ENCODE measurements at regions not wholly inside any gene's neighbourhood (a gene's known extent, or its start where the extent isn't known, plus 50 kb on each side); places are given as distances from the start of the nearest gene placed in this dataset.

GRCh38 chr13:111033172-111034130, 81.7 kb upstream of the ARHGEF7 start:
- H3K27me3 Mint-ChIP-seq (ENCODE audit: low read depth): peaks cover 36% of the 10 kb centered on the region

DNA sequence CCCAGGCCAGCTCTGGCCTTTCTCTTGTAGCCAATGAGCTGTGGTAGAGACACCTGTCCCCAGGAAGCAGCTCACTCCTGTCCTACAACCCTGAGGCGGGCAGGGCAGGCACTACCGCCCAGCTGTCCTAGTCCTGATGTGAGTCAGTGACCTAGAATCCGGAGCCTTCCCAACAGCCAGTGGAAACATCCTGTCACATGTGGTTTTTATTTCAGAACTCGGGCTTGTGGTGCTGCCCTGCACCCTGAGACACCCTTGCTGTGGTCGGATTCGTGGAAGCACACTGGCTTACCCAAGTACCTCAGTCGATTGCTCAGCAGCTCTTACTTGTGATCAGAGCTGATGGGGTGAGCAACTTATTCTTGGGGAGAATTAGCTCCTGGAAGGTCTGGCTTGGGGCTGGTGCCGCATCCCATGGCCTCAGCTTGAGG, 83.6 kb upstream of the ARHGEF7 start:
- Mint-ChIP-seq H3K4me1 (ENCODE audit: low read depth) (no peaks in the 10 kb centered on the region), H3K4me3 (peak overlapping the region in 1 of 2 donors; percentile 23), H3K27me3 (ENCODE audit: low read depth) (peaks cover 41% of the 10 kb centered on the region), H3K27ac (no peak overlapping the region), H3K9me3 (no peaks in the 10 kb centered on the region), H3K36me3 (ENCODE audit: insufficient read depth in 2 of 2) (no peaks in the 10 kb centered on the region)
- peak; percentile 58 to 83 for ATAC-seq (replicated peaks in 1 of 2)
- peak in 1 of 2 donors; percentile 32 for DNase-seq

More at GRCh38 chr13:111033172-111034130, 81.7 kb upstream of the ARHGEF7 start:
- ATAC-seq (replicated peaks in 1 of 2): no peak
- H3K27ac Mint-ChIP-seq: no peak overlapping the region
- H3K9me3 Mint-ChIP-seq: no peaks in the 10 kb centered on the region
- H3K36me3 Mint-ChIP-seq (ENCODE audit: insufficient read depth in 2 of 2): no peaks in the 10 kb centered on the region
- no peak overlapping the region for H3K4me3 Mint-ChIP-seq
- no peaks in the 10 kb centered on the region for H3K4me1 Mint-ChIP-seq (ENCODE audit: low read depth)
- DNase-seq: no peak

DNA sequence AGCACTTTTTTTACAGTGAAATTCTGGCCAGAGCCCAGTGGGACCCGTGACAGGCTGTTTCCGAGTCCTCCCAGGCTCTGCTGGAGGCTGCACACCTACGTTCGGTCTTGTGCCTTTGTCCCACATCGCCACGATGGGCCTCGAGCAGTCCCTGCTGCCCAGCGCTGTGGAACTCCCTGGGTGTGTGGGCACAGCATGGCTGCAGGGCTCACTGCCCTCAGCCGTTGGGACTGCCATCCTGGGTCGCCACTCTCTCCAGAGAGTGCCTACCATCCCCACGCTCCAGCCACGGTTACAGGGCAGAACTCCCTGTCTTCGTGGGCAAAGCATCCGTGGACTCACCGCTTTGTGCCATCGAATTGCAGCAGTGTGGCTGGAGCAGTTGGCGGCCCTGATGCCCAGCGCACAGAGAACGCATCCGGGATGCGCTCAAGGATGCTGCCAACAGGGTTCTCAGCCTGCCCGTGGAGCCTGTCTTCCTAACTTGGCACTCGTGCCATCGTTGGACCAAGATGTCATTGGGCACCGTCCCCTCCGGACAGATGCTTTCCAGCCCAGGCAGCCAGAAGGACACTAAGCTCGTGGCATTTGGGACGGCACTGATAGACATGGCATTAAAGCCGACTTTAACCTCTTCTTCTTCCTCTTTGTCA, 85.0 kb upstream of the ARHGEF7 start:
- Mint-ChIP-seq H3K27ac (no peak overlapping the region), H3K27me3 (ENCODE audit: low read depth) (peaks cover 44% of the 10 kb centered on the region), H3K4me1 (ENCODE audit: low read depth) (no peaks in the 10 kb centered on the region), H3K36me3 (ENCODE audit: insufficient read depth in 2 of 2) (no peaks in the 10 kb centered on the region), H3K4me3 (no peak overlapping the region), H3K9me3 (no peaks in the 10 kb centered on the region)
- no peak for ATAC-seq (replicated peaks in 1 of 2)
- DNase-seq: no peak

DNA sequence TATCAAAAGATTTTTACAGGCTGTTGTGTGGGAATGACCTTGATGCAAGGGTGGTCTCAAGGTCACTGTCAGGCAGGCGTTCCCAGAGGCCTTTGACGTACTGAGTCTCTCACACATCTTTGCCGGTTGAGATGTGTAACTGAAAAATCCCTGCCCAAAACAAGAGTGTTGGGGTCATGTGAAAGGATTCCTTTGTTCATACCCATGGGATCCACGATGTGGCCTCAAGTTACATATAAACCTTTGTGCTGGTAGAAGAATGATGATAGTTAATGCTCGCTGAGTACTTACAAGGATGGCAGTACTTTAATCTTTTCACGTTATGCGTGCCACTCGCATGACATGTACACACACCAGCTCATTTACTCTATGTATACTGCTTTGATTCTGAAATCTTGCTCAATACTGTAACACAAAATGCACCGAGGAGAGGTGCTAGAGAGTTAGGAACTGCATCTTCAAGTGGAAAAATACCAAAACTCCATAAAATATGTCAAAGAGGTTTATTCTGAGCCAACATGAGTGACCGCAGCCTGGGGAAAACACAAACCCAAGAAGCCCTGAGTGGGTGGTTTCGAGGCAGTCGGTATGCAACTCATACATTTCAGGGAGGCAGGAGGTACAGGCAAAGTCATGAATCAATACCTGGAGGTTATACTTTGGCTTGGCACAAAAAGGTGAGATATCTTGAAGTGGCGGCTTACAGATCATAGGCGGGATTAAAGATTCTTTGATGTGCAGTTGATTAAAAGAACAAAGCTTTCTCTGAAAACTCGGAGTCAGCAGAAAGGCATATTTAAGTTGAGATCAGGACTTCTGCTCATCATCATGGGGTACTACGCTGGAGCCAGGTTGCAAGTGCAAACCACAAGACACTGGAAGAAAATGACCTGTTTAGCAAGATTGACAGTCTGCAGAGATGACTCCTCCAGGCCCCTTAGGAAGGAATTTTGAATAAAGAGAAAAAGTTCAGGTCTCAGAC, 87.4 kb upstream of the ARHGEF7 start:
- peaks cover 43% of the 10 kb centered on the region for H3K27me3 Mint-ChIP-seq (ENCODE audit: low read depth)
- no peak overlapping the region for H3K4me3 Mint-ChIP-seq
- H3K9me3 Mint-ChIP-seq: no peaks in the 10 kb centered on the region
- peak overlapping the region; percentile 61 for H3K27ac Mint-ChIP-seq
- peaks cover 0 to 1% of the 10 kb centered on the region in 2 donors for H3K36me3 Mint-ChIP-seq (ENCODE audit: insufficient read depth in 2 of 2)
- no peaks in the 10 kb centered on the region for H3K4me1 Mint-ChIP-seq (ENCODE audit: low read depth)
- no peak for DNase-seq
- ATAC-seq (replicated peaks in 1 of 2): peak in 1 of 2 donors; percentile 28

DNA sequence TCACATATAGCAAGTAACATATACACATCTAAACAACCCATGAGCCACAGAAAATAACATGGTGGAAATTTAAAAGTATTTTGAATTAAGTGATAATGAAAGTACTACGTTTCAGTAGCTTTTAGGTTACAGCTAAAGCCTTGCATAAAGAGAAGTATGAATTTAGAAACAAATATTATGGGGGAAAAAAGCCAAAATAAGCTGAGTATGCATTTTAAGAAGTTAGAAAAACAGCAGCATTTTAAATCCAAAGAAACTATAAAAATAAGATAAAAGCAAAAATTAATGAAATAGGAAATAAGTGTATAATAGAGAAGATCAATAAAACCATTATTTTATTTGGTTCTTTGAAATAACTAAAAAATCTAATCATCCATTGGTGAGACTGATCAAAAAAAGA, 89.8 kb upstream of the ARHGEF7 start:
- Mint-ChIP-seq H3K27ac (no peak overlapping the region), H3K36me3 (ENCODE audit: insufficient read depth in 2 of 2) (peaks cover 5 to 11% of the 10 kb centered on the region in 2 donors)

GRCh38 chr13:111022886-111023285, 92.2 kb upstream of the ARHGEF7 start:
- Mint-ChIP-seq H3K4me3 (no peak overlapping the region), H3K36me3 (ENCODE audit: insufficient read depth in 2 of 2) (peaks cover 5 to 13% of the 10 kb centered on the region in 2 donors), H3K9me3 (peaks cover 6 to 7% of the 10 kb centered on the region in 2 donors), H3K27ac (no peak overlapping the region), H3K27me3 (ENCODE audit: low read depth) (peaks cover 30% of the 10 kb centered on the region), H3K4me1 (ENCODE audit: low read depth) (no peaks in the 10 kb centered on the region)
- DNase-seq: no peak
- no peak for ATAC-seq (replicated peaks in 1 of 2)

More for the DNA sequence above, 89.8 kb upstream of the ARHGEF7 start:
- no peak overlapping the region for H3K4me3 Mint-ChIP-seq
- ATAC-seq (replicated peaks in 1 of 2): no peak
- no peak for DNase-seq
- H3K4me1 Mint-ChIP-seq (ENCODE audit: low read depth): no peaks in the 10 kb centered on the region
- H3K27me3 Mint-ChIP-seq (ENCODE audit: low read depth): peaks cover 46% of the 10 kb centered on the region
- H3K9me3 Mint-ChIP-seq: peaks cover 6% of the 10 kb centered on the region in 2 donors

DNA sequence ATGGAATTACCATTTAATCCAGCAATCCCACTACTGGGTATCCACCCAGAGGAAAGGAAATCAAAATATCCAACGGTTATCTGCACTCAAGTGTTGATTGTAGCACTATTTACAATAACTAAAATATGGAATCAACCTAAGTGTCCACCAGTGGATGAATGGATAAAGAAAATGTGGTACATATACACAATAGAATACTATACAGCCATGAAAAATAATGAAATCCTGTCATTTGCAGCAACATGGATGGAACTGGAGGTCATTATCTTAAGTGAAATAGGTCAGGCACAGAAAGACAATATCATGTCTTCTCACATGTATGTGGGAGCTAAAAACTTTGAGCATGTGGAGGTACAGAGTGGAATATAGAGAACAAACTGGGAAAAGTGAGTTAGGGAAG, 92.9 kb upstream of the ARHGEF7 start:
- Mint-ChIP-seq H3K4me3 (no peak overlapping the region), H3K4me1 (ENCODE audit: low read depth) (no peaks in the 10 kb centered on the region), H3K9me3 (peaks cover 6 to 7% of the 10 kb centered on the region in 2 donors), H3K27ac (no peak overlapping the region), H3K36me3 (ENCODE audit: insufficient read depth in 2 of 2) (peaks cover 5 to 13% of the 10 kb centered on the region in 2 donors), H3K27me3 (ENCODE audit: low read depth) (peaks cover 32% of the 10 kb centered on the region)
- ATAC-seq (replicated peaks in 1 of 2) (no peak), DNase-seq (no peak)

GRCh38 chr13:111021270-111021669, 93.8 kb upstream of the ARHGEF7 start:
- no peak for ATAC-seq (replicated peaks in 1 of 2)
- Mint-ChIP-seq H3K36me3 (ENCODE audit: insufficient read depth in 2 of 2) (peaks cover 5 to 13% of the 10 kb centered on the region in 2 donors), H3K4me3 (no peak overlapping the region), H3K27me3 (ENCODE audit: low read depth) (peaks cover 38% of the 10 kb centered on the region), H3K4me1 (ENCODE audit: low read depth) (no peaks in the 10 kb centered on the region), H3K27ac (no peak overlapping the region), H3K9me3 (peaks cover 6 to 7% of the 10 kb centered on the region in 2 donors)
- no peak for DNase-seq

DNA sequence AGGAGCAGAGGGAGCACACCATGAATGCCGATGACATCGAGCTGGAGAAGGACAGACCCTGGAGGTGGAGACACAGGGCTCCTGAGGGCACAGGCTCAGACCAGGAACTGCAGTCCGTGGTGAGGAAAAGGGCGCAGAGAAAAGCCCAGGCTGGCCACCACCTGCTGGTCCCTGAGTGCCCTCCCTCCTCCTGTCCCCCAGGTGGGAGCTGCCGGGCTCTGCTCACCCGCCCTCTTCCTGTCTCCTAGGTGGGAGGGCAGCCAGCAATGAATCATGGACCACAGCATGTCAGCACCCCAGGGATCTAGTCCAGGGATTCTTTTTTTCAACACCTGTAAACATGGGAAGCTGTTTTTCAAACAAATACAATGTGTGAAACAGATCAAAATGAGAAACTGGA, 94.6 kb upstream of the ARHGEF7 start:
- Mint-ChIP-seq H3K27me3 (ENCODE audit: low read depth) (peaks cover 40% of the 10 kb centered on the region), H3K4me1 (ENCODE audit: low read depth) (no peaks in the 10 kb centered on the region)

GRCh38 chr13:111020021-111020420, 95.1 kb upstream of the ARHGEF7 start:
- Mint-ChIP-seq H3K36me3 (ENCODE audit: insufficient read depth in 2 of 2) (peaks cover 5 to 13% of the 10 kb centered on the region in 2 donors), H3K9me3 (peaks cover 6 to 7% of the 10 kb centered on the region in 2 donors), H3K27me3 (ENCODE audit: low read depth) (peaks cover 36% of the 10 kb centered on the region), H3K4me1 (ENCODE audit: low read depth) (no peaks in the 10 kb centered on the region), H3K4me3 (no peak overlapping the region), H3K27ac (no peak overlapping the region)
- no peak for ATAC-seq (replicated peaks in 1 of 2)
- DNase-seq: no peak

More for the DNA sequence above, 94.6 kb upstream of the ARHGEF7 start:
- no peak for ATAC-seq (replicated peaks in 1 of 2)
- Mint-ChIP-seq H3K36me3 (ENCODE audit: insufficient read depth in 2 of 2) (peaks cover 5 to 13% of the 10 kb centered on the region in 2 donors), H3K9me3 (peaks cover 6 to 7% of the 10 kb centered on the region in 2 donors), H3K4me3 (no peak overlapping the region), H3K27ac (no peak overlapping the region)
- DNase-seq: no peak

GRCh38 chr13:111017755-111018459, 97.2 kb upstream of the ARHGEF7 start:
- Mint-ChIP-seq H3K27ac (no peak overlapping the region), H3K4me3 (no peak overlapping the region), H3K36me3 (ENCODE audit: insufficient read depth in 2 of 2) (peaks cover 5 to 12% of the 10 kb centered on the region in 2 donors), H3K9me3 (peaks cover 6 to 7% of the 10 kb centered on the region in 2 donors), H3K4me1 (ENCODE audit: low read depth) (no peaks in the 10 kb centered on the region), H3K27me3 (ENCODE audit: low read depth) (peaks cover 26% of the 10 kb centered on the region)
- DNase-seq (no peak), ATAC-seq (replicated peaks in 1 of 2) (no peak)

DNA sequence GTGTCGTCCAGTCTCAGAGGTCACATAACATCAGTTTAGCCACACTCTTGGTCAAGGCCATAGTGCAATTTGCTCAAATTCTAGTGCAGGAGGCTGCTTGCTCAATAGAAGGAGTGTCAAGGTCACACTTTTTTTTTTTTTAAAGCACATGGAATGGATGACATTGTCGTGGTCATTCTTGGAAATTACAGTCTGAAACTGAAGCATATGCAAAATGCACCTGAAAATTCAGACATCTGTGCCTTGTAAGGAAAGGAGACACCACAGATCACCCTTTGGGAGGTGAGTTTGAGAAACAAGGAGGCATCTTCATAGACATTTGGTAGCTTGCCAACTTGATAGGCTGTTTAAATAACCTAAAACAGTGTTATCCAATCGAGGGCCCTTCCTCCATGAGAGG, 98.3 kb upstream of the ANKRD10 start:
- Mint-ChIP-seq H3K36me3 (ENCODE audit: insufficient read depth in 2 of 2) (no peaks in the 10 kb centered on the region), H3K27ac (no peak overlapping the region), H3K4me1 (ENCODE audit: low read depth) (no peaks in the 10 kb centered on the region), H3K4me3 (no peak overlapping the region), H3K9me3 (no peaks in the 10 kb centered on the region), H3K27me3 (ENCODE audit: low read depth) (peaks cover 38% of the 10 kb centered on the region)
- no peak for ATAC-seq (replicated peaks in 1 of 2)
- DNase-seq: no peak
